Esophagus squamous epithelium (tissue), 4 donors: ENCODE measurements at regions not wholly inside any gene's neighbourhood (a gene's known extent, or its start where the extent isn't known, plus 50 kb on each side); places are given as distances from the start of the nearest gene placed in this dataset.

Experiments used
- POLR2A ChIP-seq, 4 donors: fragments of 450-650 bp; IDR thresholded peaks; one replicate each; pipeline ENCODE4 v1.6.1; 2017; ENCODE audit warnings: antibody characterized with exemption in 4 of 4, mild to moderate bottlenecking in 4 of 4, moderate library complexity in 3 of 4
- TF ChIP-seq, protein P1 (sequence below), 6 experiments: fragments of 450-650 bp in 4 of 6; fragments of 200-600 bp in 2 of 6; sonication (generic) in 2 of 6; IDR thresholded peaks; one replicate each; pipeline ENCODE4 v1.5.1; 2016 to 2019; ENCODE audit warnings: antibody characterized with exemption in 6 of 6, mild to moderate bottlenecking in 4 of 6, moderate library complexity in 4 of 6

DNA sequence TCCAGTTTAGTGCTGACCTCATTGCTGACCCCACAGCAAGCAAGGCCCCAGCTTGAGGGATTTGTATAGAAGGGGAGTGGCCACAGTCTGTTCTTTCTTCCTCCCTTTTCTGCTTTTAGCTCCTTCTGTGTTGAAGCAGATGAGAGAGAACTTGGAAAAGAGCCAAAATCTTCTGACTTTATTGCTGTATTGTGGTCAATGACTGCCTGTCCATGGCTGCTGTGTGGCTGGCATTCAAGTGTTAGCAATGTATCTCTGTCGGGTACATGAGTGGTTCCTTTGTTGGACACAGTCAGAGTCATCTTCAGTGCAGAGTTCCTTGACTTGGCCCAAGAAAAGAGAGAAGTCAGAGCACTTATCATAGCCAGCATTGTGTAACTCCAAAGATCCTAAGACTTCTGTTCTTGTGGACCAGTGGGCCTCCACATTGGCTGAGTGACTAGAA is 154.1 kb downstream of the LRRC70 start:
- TF ChIP-seq, protein P1, sequence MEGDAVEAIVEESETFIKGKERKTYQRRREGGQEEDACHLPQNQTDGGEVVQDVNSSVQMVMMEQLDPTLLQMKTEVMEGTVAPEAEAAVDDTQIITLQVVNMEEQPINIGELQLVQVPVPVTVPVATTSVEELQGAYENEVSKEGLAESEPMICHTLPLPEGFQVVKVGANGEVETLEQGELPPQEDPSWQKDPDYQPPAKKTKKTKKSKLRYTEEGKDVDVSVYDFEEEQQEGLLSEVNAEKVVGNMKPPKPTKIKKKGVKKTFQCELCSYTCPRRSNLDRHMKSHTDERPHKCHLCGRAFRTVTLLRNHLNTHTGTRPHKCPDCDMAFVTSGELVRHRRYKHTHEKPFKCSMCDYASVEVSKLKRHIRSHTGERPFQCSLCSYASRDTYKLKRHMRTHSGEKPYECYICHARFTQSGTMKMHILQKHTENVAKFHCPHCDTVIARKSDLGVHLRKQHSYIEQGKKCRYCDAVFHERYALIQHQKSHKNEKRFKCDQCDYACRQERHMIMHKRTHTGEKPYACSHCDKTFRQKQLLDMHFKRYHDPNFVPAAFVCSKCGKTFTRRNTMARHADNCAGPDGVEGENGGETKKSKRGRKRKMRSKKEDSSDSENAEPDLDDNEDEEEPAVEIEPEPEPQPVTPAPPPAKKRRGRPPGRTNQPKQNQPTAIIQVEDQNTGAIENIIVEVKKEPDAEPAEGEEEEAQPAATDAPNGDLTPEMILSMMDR (IDR thresholded peaks at IDR 0.05), result no peak
- TF ChIP-seq POLR2A (IDR thresholded peaks at IDR 0.05), result no peak
